GM21825 (cell line): ENCODE measurements at regions not wholly inside any gene's neighbourhood (a gene's known extent, or its start where the extent isn't known, plus 50 kb on each side); places are given as distances from the start of the nearest gene placed in this dataset.
"Not testable (repeated sequence)": the region's sequence is repeated elsewhere in the genome, so short reads cannot be mapped to it uniquely, and the experiment has no call there.

ENCODE experiments used
- ATAC-seq: cut with Tn5 transposase; IDR thresholded peaks from one replicate; pipeline ENCODE4 v1.9.1; 2021; ENCODE audit warnings: mild to moderate bottlenecking, moderate library complexity; ENCODE audit not compliant: unreplicated experiment

DNA sequence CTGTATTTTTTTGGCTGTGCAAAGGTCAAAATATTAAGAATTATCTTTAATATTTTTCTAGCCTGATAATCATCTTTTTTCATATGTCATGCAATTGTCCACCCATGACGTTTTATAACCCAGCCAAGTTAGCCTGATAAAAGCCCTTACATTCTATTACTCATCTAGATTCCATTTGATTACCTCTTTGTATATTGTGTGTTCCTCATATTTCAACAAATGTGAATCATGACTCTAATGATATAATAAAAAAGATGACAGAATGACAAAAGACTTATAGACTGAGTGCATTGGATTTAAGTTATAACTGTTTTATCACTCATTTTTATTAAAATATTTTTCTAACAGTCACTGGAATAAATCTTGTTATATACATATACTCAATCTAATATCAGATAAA, 1560.0 kb upstream of the LRRTM3 start:
- no peak for ATAC-seq

DNA sequence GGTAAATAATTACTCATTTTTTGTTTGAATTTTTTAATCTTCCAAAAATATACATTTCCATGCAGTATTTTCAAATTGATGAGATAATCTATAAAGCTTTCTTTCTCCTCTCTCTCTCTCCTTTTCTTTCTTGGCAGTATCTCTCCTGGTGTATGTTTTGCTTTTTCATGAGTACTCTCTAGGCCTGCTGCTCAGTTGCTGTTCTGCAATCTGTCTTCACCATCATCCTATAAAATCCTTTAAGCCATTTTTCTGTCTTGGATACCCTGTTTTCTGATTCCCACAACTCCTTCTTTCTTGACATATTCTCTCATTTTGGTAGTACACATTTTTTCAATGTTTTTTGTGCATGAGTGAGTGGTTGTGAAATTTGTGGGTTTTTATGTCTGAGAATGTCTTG, 1558.1 kb upstream of the LRRTM3 start:
- no peak for ATAC-seq

DNA sequence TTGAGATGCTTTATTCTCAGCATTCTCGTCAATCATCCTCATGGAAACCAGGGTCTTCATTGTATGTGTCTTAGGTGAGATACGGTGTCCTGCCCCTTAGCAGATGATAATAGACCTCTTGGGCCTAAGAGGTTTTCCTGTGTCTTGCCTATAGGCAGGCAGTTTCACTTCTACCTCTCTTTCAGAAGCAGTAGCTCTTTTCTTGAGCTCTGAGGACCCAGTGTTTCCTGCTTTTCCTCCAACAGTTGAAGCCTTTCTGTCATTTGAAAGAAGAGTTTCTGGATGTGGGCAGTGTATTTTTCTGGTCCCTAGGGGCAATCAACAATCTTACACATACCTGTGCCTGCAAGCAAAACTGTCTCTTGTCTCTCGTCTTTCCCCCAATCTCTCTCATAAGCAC, 1550.3 kb upstream of the LRRTM3 start:
- ATAC-seq: no peak

DNA sequence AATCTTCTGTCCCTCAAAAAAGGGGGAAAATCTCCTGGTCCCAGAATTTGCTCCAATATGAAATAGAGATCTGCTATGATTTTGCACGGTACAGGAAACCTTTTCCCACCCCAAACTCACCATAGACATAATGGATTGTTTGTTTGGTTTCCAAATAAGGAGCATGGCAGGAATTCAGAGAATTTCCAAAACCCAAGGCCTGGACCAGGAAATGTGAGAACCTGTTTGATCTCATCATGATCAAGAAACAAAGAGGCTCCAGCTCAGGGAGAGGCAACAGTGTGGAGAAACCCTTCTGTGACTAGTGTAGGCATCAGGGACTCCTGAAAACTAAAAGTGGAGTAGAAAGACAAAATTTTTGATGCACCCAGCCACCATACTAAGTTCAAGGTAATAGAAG, 1548.1 kb upstream of the LRRTM3 start:
- no peak for ATAC-seq

DNA sequence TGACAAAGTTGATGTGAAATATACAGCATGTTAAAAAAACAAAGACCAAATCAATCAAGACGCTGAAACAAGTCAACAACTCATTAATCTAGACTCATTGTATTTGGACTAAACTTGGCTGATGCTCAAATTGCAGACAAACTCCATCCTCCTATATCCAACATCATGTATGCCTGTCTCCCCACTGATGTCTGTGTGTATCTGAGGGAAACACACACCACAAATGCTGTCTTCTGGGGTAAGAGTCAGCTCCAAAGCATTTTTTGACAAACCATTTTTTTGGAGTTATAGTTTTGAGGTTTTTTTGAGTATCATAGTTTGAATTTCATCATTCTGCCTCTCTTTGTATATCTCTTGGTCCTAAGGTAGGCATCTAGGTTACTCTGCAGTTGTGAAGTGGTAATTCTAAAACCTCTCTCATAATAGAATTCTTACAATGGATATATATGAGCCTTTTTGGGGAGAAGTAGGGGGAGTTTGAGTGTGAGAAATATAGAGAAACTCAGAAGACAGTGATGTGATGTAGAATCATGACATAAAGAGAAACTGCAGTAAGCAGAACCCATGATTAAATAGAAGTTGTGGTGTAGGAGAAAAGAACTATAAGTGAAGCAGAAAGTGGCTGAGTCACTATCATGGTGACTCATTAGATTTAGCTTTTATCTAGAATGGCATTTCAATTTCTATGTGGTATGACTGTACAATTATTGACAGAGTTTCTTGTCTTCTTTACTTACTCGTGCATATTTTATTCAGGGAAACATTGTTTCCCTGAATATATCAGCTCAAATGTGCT, 1531.1 kb upstream of the LRRTM3 start:
- ATAC-seq: no peak

DNA sequence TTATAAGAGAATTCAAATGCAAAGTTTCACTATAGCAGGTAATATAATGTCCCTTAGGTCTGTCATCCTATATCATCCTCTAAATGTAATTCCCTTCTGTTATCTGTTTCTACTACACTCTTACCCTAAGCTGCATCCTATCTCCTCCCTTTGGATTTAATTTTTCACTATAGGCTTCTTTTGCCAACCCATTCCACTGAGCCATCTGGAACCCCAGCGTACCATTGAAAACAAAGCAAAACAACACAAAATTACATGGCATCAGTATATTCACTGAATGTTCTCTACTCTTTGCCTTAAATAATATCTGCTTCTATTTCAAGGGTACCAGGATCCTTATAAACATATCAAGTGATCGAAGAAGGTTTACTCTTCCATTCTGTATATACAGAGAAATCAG, 1530.2 kb upstream of the LRRTM3 start:
- no peak for ATAC-seq

DNA sequence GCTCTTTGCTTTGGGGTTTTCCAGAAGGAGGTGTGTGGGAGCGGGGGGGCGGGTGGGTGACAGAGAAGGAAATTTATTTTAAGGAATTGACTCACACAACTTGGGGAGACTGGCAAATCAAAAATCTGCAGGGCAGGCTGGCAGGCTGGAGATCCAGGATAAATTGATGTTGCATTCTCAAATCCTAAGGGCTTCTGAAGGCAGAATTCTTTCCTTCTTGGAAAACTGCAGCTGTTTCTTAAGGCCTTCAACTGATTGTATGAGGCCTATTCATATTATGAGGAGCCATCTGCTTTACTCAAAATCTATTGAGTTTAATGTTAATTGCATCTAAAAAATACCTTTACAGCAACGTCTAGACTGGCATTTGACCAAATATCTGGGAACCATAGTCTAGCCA, 1528.8 kb upstream of the LRRTM3 start:
- no peak for ATAC-seq

DNA sequence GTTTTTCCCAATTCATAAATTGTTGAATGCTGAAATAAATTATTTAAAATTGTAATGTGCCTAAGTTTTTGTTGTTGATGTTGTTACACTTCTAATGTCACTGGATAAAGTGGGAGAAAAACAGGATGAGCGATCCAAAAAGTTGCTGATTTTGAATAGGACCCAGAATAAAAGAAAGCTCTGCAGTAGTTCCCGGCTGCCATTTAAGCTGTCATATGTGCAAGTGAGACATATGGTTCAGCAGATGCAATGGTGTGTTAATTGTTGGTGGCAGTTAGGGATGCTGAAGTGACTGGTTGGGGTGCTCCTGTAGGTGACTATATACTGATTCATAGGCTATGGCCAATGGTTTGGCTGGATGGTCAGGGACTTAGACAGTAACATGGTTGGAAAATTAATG, 1517.4 kb upstream of the LRRTM3 start:
- no peak for ATAC-seq

DNA sequence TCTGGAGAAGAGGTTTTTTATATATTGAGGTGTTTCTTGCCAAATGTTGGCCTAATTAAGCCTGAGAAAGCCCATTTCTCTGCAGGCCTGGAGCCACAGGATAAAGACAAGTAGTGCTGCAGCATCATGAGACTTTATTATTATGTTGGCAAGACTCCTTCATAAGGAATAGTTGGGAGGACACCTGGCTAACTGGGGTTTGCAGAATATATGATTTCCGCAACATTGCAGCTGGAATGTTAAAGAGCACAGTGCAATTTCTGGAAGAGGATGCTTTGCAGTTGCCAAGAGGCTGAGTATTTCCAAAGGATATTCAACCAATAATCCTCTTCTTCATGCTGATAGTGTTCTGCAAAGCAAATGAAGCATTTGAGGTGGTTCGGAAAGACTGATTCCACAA, 1512.8 kb upstream of the LRRTM3 start:
- no peak for ATAC-seq

DNA sequence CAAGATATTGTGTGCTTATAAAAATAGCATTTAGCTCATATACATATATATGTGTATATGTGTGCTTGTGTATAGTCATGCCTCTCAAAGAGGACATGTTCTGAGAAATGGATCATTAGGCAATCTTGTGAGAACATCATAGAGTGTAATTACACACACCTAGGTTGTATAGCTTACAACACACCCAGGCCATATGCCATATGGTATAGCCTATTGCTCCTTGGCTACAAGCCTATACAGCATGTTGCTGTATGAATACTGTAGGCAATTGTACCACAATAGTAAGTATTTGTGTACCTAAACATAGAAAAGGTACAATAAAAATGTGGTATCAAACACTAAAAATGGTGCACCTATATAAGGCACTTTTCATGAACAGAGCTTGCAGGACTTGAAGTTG, 1510.5 kb upstream of the LRRTM3 start:
- no peak for ATAC-seq

DNA sequence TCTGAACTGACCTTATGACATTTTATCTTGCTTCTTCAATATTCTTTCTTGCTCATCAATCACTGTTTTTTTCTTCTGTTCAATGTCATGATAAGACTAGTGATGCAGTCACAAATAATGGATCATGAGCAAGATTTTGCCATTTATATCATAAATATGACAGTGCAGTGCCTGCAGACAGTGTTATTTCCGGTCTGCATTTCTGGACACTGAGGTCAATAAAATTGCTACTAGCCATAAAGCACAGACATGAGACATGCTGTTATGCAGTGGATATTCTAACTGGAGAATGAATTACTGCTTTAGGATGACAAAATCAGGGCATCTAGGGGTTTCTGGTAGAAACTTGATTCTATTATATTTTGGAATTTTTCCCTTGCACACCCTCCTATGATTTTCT, 1509.7 kb upstream of the LRRTM3 start:
- no peak for ATAC-seq

DNA sequence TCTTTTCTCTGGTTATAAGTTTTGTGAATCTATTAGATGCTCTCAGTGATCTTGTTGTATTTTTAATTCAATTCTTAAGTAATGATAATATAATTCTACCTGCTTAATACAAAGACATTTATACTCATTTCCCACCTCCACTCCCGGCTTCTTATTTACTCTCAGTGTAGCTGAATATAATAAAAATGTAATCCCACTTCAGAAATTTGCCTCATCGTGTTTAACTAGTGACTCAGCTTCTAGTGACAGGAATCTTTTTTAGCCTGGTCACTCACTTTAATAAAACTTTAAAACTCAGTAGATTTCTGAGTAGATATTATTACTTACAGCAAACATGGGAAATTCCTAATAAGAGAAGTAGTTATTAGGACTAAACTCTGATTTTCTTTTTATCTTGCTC, 1506.2 kb upstream of the LRRTM3 start:
- no peak for ATAC-seq

DNA sequence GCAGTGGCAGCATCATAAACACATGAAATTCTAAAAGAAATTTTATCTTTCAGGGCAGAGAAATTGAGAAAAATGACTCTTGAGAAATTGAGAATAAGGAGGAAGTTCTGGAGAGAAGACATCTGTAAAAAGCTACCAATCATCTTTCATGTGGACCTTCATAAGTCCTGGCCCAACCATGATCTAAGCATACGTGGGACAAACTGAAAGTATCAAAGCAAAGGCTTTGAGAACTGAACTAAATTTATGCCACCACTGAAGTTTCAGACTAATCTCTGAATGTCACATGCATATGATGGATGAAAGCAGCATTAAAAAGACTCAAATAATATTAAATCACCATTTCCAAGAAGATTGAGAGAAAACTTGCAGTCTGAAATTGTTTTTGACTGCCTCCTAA, 1502.8 kb upstream of the LRRTM3 start:
- no peak for ATAC-seq

DNA sequence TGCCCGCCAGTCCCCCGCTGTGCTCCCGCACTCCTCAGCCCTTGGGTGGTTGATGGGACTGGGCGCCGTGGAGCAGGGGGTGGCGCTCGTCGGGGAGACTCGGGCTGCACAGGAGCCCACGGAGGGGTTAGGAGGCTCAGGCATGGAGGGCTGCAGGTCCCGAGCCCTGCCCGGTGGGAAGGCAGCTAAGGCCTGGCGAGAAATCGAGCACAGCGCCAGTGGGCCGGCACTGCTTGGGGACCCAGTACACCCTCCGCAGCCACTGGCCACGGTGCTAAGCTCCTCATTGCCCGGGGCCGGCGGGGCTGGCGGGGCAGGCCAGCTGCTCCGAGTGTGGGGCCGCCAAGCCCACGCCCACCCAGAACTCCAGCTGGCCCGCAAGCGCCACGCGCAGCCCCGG, 1496.5 kb upstream of the LRRTM3 start:
- not testable (repeated sequence) for ATAC-seq

DNA sequence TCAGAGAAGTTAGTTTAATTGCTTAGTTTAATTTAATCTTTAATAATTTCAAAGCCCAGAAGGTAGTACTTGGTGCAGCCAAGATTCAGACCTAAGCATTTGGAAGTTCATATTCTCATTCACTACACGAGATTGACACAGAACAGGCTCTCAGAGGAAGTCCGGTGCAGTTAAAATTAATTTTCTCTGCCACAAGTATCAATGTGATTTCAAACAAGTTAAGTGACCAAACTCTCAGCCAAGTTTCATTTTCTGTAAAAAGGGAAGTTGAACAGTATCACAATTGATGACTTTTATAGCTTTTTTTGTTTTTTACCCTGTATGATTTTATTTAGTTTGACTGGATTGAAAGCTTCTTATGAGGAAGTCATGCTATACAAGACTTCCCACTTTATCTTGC, 1494.9 kb upstream of the LRRTM3 start:
- no peak for ATAC-seq

DNA sequence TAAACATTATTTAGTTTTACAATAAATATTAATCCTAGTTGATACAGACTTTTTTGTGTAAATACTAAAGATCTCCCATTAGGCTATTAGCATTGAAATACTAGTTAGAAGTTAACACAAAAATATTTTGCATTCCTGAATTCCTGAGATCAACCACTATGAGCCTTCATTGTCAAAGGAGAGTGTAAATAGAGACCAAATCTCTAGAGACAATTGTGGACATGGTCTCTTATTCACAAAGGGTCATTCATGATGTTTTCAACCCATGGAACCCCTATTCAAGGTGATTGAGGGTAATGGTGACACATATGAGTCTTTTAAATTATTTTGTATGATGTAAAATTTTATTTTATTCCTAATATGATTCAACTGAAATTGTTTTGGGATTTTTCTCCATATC, 1454.8 kb upstream of the LRRTM3 start:
- ATAC-seq: no peak

DNA sequence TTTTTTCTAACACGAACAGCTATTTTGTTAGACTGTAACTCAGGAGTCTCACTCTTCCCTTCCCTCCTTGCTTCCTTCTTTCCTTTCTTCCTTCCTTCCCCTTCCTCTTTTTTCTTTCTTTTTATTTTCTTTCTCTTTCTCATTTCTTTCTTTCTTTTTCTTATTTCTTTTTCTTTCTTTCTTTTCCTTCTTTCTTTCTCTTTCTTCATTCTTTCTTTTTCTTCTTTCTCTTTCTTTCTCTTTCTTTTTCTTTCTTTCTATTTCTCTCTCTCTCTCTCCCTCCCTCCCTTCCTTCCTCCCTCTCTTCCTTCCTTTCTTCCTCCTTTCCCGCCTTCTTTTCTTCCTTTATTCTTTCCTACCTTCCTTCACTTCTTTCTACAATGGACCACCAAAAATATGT, 1443.0 kb upstream of the LRRTM3 start:
- no peak for ATAC-seq

DNA sequence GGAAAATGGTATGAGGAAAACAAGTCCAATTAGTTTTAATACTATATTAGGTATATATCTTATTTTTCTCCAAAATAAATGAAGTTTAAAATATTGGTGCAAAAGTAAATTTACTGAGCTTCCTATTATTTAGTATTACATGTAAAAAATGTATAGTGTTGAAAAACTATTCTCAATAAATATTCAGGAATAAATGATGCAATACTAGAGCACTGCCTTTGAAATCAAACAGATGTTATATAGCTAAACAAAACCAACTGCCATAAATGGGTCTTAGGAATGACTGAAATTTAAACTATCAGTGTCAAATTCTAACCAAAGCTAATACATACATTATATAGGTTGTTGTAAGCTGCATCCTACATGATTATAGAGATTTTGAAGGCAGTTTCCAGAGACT, 1434.0 kb upstream of the LRRTM3 start:
- ATAC-seq: no peak

DNA sequence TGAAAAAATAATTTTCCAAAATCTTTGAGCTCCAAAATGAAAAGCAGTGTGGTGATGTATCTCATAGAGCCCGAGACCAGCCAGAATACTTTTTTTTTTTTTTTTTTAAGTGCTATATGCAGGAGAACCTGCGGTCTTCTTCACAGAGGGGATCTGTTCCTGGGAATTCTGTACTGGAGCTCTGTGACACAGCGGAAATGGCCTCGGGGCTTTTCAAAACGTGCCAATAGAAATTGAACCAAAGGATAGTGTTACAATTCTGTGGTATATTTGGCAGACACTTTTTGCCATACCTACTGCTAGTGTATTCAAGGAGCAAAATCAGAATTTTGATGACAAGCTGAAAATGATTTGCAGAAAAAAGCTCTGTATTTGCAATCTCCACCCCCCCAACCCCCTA, 1429.3 kb upstream of the LRRTM3 start:
- no peak for ATAC-seq

DNA sequence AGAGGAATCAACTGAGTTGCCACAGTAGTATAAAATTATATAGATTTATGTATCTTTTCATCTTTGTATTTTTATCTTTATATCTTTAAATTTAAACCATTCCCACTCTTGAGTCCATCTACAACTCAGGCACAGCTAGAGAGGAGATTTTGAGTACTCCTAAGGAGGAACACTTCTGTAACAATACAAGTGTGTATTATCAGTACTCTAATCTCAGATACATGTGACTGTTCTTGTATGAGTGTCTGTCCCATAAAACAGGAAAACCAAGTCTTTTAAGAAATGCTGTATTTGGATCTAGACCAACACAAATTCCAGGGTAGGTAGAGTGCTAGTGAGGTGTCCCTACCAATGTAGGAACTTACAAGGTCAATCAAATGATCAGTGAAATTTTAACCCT, 1428.0 kb upstream of the LRRTM3 start:
- no peak for ATAC-seq

DNA sequence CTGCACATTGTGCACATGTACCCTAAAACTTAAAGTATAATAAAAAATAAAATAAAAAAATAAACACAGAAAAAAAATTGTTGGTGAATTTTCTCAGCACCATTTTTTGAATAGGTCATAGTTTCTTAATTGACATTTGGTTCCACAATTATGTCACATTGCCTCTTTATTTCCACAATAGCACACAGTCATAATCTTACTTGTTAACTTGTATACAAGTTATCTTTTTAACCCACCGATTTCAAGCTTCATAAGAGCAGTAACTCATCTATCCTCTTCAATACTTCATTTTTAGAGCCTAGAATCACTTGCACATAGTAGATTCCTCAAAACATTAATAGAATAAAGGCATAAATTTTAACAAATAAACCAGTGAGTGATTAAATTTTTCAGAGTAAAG, 1425.1 kb upstream of the LRRTM3 start:
- no peak for ATAC-seq

DNA sequence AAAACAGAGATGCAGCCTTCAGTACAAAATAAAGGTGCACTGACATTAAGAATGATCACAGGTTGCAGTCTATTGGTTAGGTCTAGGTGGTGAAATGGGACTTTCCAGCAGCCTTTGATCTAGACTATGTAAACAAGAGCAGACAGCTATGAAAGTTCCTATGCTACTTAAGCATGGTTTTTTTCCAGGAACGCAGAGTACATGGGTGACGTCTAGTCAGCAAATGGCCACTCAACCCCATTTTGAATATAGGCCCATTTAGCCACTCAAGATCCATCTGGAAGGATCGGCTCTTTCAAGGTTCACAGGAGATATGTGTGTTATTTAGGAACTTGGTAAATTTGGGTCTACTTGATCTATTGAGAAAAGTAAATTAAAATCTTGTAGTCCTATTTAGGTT, 1424.6 kb upstream of the LRRTM3 start:
- peak; percentile 52 for ATAC-seq

DNA sequence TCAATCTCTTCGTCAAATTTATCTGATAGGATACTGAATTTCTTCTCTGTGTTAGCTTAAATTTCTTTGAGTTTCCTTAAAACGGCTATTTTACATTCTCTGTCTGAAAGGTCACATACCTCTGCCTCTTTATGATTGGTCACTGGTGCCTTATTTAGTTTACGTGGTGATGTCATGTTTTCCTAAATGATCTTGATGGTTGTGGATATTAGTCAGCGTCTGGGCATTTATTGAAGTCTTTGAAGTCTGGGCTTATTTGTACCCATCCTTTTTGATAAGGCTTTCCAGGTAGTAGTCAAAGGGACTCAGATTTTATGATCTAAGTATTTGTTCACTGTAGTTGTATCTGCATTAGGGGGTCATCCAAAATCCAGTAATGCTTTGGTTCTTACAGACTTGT, 1407.5 kb upstream of the LRRTM3 start:
- no peak for ATAC-seq
